KBM-7 (cell line): ENCODE measurements at regions not wholly inside any gene's neighbourhood (a gene's known extent, or its start where the extent isn't known, plus 50 kb on each side); places are given as distances from the start of the nearest gene placed in this dataset.

Experiments
- DNase-seq: peaks from one replicate; pipeline ENCODE4 v3.0.0-alpha.2; 2015
- in situ Hi-C: fragments of 300-500 bp; cut with MboI; formaldehyde crosslinking; loops from 2 replicates; pipeline ENCODE4 v1.14.3; 2020; ENCODE audit warnings: low sequenced_read_pairs, low pct_unique_long_range_greater_than_20kb, mixed read lengths

- in situ Hi-C loops = no loop called here
- no peak for DNase-seq
Measured at GRCh38 chr5:5078009-5078897, 61.9 kb upstream of the ADAMTS16 start.

GRCh38 chr5:5079876-5080275 lies 60.3 kb upstream of the ADAMTS16 start:
- in situ Hi-C loops = no loop called here
- DNase-seq = no peak

GRCh38 chr5:5080790-5081189 lies 59.3 kb upstream of the ADAMTS16 start:
- no peak for DNase-seq
- in situ Hi-C loops = no loop called here

- in situ Hi-C loops = no loop called here
- no peak for DNase-seq
Measured at GRCh38 chr5:5085381-5085780, 54.7 kb upstream of the ADAMTS16 start.

- in situ Hi-C loops = no loop called here
- DNase-seq = no peak
Measured at GRCh38 chr5:5089895-5090649, 50.1 kb upstream of the ADAMTS16 start.
